Adrenal gland (tissue), 5 donors: ENCODE measurements at regions not wholly inside any gene's neighbourhood (a gene's known extent, or its start where the extent isn't known, plus 50 kb on each side); places are given as distances from the start of the nearest gene placed in this dataset.

Experiments used
- CTCF ChIP-seq, 6 experiments: fragments of 450-650 bp in 4 of 6; fragments of 200-600 bp in 2 of 6; sonication (generic) in 1 of 6; IDR thresholded peaks; 1 replicate in 5 of 6; 2 replicates in 1 of 6; pipeline versions ENCODE4 v1.5.1 to v1.8.0; 2016 to 2021; ENCODE audit warnings: antibody characterized with exemption in 6 of 6, mild to moderate bottlenecking in 2 of 6, moderate library complexity in 1 of 6
- POLR2A ChIP-seq, 2 donors: fragments of 450-650 bp; IDR thresholded peaks; one replicate each; pipeline ENCODE4 v1.6.1; 2017; ENCODE audit warnings: antibody characterized with exemption in 2 of 2, mild to moderate bottlenecking in 2 of 2, moderate library complexity in 1 of 2
- donor health status: DM: no; HTN: no; CAD: no.

GRCh38 chr1:223487887-223488259 is 94.7 kb downstream of the CCDC185 start:
- TF ChIP-seq CTCF (IDR thresholded peaks at IDR 0.05), result no peak
- TF ChIP-seq POLR2A (IDR thresholded peaks at IDR 0.05), result no peak
